RWPE1 (cell line): ENCODE measurements at regions not wholly inside any gene's neighbourhood (a gene's known extent, or its start where the extent isn't known, plus 50 kb on each side); places are given as distances from the start of the nearest gene placed in this dataset.

ENCODE experiments used
- CTCF ChIA-PET: fragments of 350-600 bp; sonication (Branson Sonifier 250); formaldehyde crosslinking; extraction: SDS; loops from one replicate; lab custom pipeline; 2021; lab: Yijun Ruan, JAX
- POLR2A ChIA-PET: fragments of 400-600 bp; formaldehyde crosslinking; extraction: SDS; loops from one replicate; lab custom pipeline; 2020; ENCODE audit warnings: antibody characterized with exemption; ENCODE audit not compliant: low non-redundant PET; lab: Yijun Ruan, JAX
- DNase-seq: peaks from one replicate; pipeline ENCODE4 v3.0.0; 2012; ENCODE audit warnings: low spot score
- H3K27ac ChIP-seq: fragments of 450-650 bp; 2 replicates; pipeline ENCODE4 v1.5.1; 2017
- CTCF ChIP-seq: fragments of 450-650 bp; conservative IDR thresholded peaks from 2 replicates; pipeline ENCODE4 v1.5.1; 2017; ENCODE audit warnings: low read depth, mild to moderate bottlenecking

GRCh38 chr6:14957355-14958059, 288.4 kb upstream of the JARID2 start:
- ChIA-PET POLR2A (no interaction called here), CTCF (interaction anchor here (0.6 kb wide), 3 partner anchors 87 to 609 kb away, joined by 3 to 7 read pairs (median 3); no protein-coding TSS in a partner anchor)
- no peak overlapping the region for H3K27ac ChIP-seq
- TF ChIP-seq CTCF = no peak
- no peak for DNase-seq

- no peak overlapping the region for H3K27ac ChIP-seq
- no peak for DNase-seq
- POLR2A ChIA-PET = no interaction called here
- TF ChIP-seq CTCF = no peak
- CTCF ChIA-PET = no interaction called here
Measured at GRCh38 chr6:14959324-14959885, 286.5 kb upstream of the JARID2 start.

GRCh38 chr6:14964556-14965270, 281.2 kb upstream of the JARID2 start:
- TF ChIP-seq CTCF = no peak
- H3K27ac ChIP-seq = no peak overlapping the region
- ChIA-PET POLR2A (no interaction called here), CTCF (no interaction called here)
- no peak for DNase-seq

GRCh38 chr6:14965424-14966075, 280.3 kb upstream of the JARID2 start:
- ChIA-PET POLR2A (no interaction called here), CTCF (interaction anchor here (0.6 kb wide), 1 partner anchor 91 kb away, joined by 3 read pairs; no protein-coding TSS in a partner anchor)
- TF ChIP-seq CTCF = no peak

GRCh38 chr6:14966096-14966905, 279.6 kb upstream of the JARID2 start:
- ChIA-PET CTCF (interaction anchor here (0.5 to 0.6 kb wide), 2 partner anchors 23 to 90 kb away, joined by 3 read pairs; no protein-coding TSS in a partner anchor), POLR2A (no interaction called here)
- no peak for DNase-seq
- TF ChIP-seq CTCF = no peak
- no peak overlapping the region for H3K27ac ChIP-seq

More at GRCh38 chr6:14965424-14966075, 280.3 kb upstream of the JARID2 start:
- DNase-seq = no peak
- H3K27ac ChIP-seq = no peak overlapping the region
